Fibroblast of villous mesenchyme (primary cell): ENCODE measurements at regions not wholly inside any gene's neighbourhood (a gene's known extent, or its start where the extent isn't known, plus 50 kb on each side); places are given as distances from the start of the nearest gene placed in this dataset.

ENCODE experiments used
- DNase-seq: peaks from one replicate; pipeline ENCODE4 v3.0.0-alpha.2; 2010; ENCODE audit warnings: low read depth
- H3K4me3 ChIP-seq: 2 replicates; pipeline ENCODE4 v1.5.1; 2011; ENCODE audit warnings: low read depth, mild to moderate bottlenecking, low read length
- TF ChIP-seq, protein P1 (sequence below): IDR thresholded peaks from 2 replicates; pipeline ENCODE4 v1.5.1; 2012; ENCODE audit warnings: low read depth, mild to moderate bottlenecking, low read length; ENCODE audit not compliant: insufficient read depth

DNA sequence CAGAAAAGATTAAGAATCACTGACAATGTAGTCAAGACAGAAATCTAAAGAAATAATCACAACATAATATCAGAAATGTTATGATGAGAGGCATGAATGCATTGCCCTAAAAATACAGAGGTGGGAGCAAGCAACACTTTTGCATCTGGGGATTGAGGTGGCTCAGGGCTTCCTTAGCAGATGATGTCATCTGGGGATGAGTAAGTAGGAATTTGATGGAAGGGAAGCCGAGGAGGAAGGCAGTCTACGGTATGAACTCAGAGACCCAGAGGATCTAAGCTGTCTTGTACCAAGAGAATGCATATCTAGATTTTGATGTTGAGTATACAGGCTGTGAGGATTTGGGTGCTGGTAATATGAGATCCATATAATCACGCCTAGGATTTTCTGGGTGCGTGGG, 193.0 kb upstream of the SNX19 start:
- no peak for DNase-seq
- TF ChIP-seq, protein P1, sequence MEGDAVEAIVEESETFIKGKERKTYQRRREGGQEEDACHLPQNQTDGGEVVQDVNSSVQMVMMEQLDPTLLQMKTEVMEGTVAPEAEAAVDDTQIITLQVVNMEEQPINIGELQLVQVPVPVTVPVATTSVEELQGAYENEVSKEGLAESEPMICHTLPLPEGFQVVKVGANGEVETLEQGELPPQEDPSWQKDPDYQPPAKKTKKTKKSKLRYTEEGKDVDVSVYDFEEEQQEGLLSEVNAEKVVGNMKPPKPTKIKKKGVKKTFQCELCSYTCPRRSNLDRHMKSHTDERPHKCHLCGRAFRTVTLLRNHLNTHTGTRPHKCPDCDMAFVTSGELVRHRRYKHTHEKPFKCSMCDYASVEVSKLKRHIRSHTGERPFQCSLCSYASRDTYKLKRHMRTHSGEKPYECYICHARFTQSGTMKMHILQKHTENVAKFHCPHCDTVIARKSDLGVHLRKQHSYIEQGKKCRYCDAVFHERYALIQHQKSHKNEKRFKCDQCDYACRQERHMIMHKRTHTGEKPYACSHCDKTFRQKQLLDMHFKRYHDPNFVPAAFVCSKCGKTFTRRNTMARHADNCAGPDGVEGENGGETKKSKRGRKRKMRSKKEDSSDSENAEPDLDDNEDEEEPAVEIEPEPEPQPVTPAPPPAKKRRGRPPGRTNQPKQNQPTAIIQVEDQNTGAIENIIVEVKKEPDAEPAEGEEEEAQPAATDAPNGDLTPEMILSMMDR, result no peak

GRCh38 chr11:131109790-131110189, 193.5 kb upstream of the SNX19 start:
- H3K4me3 ChIP-seq, result no peak overlapping the region
- DNase-seq, result no peak
- TF ChIP-seq, protein P1, result no peak

More for the DNA sequence above, 193.0 kb upstream of the SNX19 start:
- H3K4me3 ChIP-seq, result no peak overlapping the region

DNA sequence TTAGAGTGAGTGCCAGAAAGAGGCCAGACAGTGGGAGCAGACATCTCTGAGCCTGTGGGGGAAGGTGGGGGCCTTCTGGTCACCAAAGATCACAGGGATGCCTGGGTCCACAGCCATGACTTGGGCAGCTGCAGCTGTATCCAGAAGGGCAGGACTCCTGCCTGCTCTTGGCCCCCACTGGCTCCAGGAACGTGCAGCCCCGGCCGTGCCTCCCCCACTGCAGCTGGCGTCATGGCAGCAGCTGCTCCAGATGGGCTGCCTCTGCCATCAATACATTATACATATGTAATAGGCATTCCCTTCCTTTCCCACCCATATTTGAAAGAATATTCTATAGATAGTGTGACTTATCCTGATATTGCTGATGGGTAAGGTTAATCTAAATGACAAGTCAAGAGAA, 195.5 kb upstream of the SNX19 start:
- DNase-seq, result no peak
- TF ChIP-seq, protein P1, result no peak
- H3K4me3 ChIP-seq, result no peak overlapping the region

DNA sequence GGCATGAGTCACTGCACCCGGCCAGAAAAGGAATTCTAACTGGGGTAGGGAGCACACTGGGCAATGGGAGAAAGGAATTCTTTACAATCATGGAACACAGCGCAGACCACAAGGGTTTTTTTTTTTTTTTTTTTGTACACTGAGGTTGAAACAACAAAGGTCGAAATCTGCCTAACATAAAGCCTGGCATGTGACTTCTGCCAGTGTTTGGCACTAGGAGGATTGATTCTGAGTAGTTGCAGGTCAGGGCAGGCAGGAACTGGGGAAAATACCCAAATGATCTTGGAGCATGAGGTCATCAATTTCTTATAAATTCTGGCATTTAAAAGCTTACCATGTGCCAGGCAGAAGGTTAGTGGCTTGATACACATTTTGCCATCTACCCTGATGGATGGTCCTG, 202.0 kb upstream of the SNX19 start:
- no peak for DNase-seq
- TF ChIP-seq, protein P1, result no peak
- no peak overlapping the region for H3K4me3 ChIP-seq

GRCh38 chr11:131121426-131122333, 205.4 kb upstream of the SNX19 start:
- no peak for DNase-seq
- TF ChIP-seq, protein P1, result no peak
- no peak overlapping the region for H3K4me3 ChIP-seq

GRCh38 chr11:131122448-131122847, 206.2 kb upstream of the SNX19 start:
- H3K4me3 ChIP-seq, result no peak overlapping the region
- no peak for DNase-seq
- TF ChIP-seq, protein P1, result no peak
